CD4-positive, alpha-beta T cell (primary cell): ENCODE measurements at regions not wholly inside any gene's neighbourhood (a gene's known extent, or its start where the extent isn't known, plus 50 kb on each side); places are given as distances from the start of the nearest gene placed in this dataset.

Experiments used
- ATAC-seq: fragments of 200-7000 bp; cut with Tn5 transposase; one replicate; pipeline ENCODE4 v1.10.0; 2022; ENCODE audit warnings: mild to moderate bottlenecking; ENCODE audit not compliant: poor library complexity
- CTCF ChIA-PET: fragments of 350-600 bp; sonication (Branson Sonifier 250); formaldehyde crosslinking; loops from one replicate; lab custom pipeline; 2021; ENCODE audit warnings: antibody characterized with exemption, inconsistent platforms; lab: Charles Lee
- POLR2A ChIA-PET: fragments of 350-600 bp; sonication (Branson Sonifier 250); formaldehyde crosslinking; loops from one replicate; lab custom pipeline; 2021; ENCODE audit warnings: antibody characterized with exemption, inconsistent platforms; lab: Charles Lee
- DNase-seq, 14 experiments: peaks; one replicate each; pipeline ENCODE4 v3.0.0-alpha.2; 2013 to 2020; ENCODE audit warnings: mixed read lengths in 2 of 14
- H3K27ac ChIP-seq, 2 donors: one replicate each; pipeline versions ENCODE4 v1.5.1 to v1.7.0; 2013; ENCODE audit warnings: low read length in 2 of 2, low read depth in 1 of 2, mild to moderate bottlenecking in 1 of 2
- H3K27me3 ChIP-seq, 2 experiments: 1 replicate in 1 of 2; 2 replicates in 1 of 2; pipeline versions ENCODE4 v1.6.1 to v1.7.0; 2013; ENCODE audit warnings: low read length in 2 of 2, control low read depth in 1 of 2, mild to moderate bottlenecking in 1 of 2, moderate library complexity in 1 of 2; ENCODE audit not compliant: insufficient read depth in 2 of 2, control insufficient read depth in 1 of 2
- H3K36me3 ChIP-seq: one replicate; pipeline ENCODE4 v1.6.1; 2013; ENCODE audit warnings: low read length, control low read depth; ENCODE audit not compliant: insufficient read depth
- H3K4me1 ChIP-seq: one replicate; pipeline ENCODE4 v1.6.1; 2013; ENCODE audit warnings: low read length, control low read depth; ENCODE audit not compliant: insufficient read depth
- H3K4me3 ChIP-seq: one replicate; pipeline ENCODE4 v1.5.1; 2013; ENCODE audit warnings: mild to moderate bottlenecking, low read length, moderate library complexity
- H3K9me3 ChIP-seq, 2 experiments: 1 replicate in 1 of 2; 2 replicates in 1 of 2; pipeline versions ENCODE4 v1.6.1 to v1.7.0; 2013; ENCODE audit warnings: low read length in 2 of 2, mild to moderate bottlenecking in 2 of 2, control low read depth in 1 of 2, moderate library complexity in 1 of 2; ENCODE audit not compliant: control insufficient read depth in 1 of 2, insufficient read depth in 1 of 2
- H3K27ac Mint-ChIP-seq: one replicate; pipeline ENCODE4 v1.8.0; 2020; ENCODE audit warnings: mixed read lengths
- H3K27me3 Mint-ChIP-seq: one replicate; pipeline ENCODE4 v1.8.0; 2021; ENCODE audit warnings: mixed read lengths
- H3K36me3 Mint-ChIP-seq: one replicate; pipeline ENCODE4 v1.8.0; 2021; ENCODE audit warnings: low read depth, mixed read lengths
- H3K4me1 Mint-ChIP-seq: one replicate; pipeline ENCODE4 v1.8.0; 2021; ENCODE audit warnings: low read depth, mixed read lengths
- H3K4me3 Mint-ChIP-seq: one replicate; pipeline ENCODE4 v1.8.0; 2020; ENCODE audit warnings: mild to moderate bottlenecking, mixed read lengths
- H3K9me3 Mint-ChIP-seq: one replicate; pipeline ENCODE4 v1.8.0; 2020; ENCODE audit warnings: mixed read lengths
- intact Hi-C, 2 experiments: fragments of 100-400 bp; cut with DNase I in 1 of 2; cut with micrococcal nuclease in 1 of 2; formaldehyde crosslinking; loops; one replicate each; pipeline versions ENCODE4 v1.15.1 to v1.9.0; 2023 to 2025; cut with DNase I, micrococcal nuclease
- TF ChIP-seq, protein P1 (sequence below): fragments of 200-600 bp; IDR thresholded peaks from one replicate; pipeline ENCODE4 v1.8.0; 2022; ENCODE audit warnings: antibody characterized with exemption, mild to moderate bottlenecking

DNA sequence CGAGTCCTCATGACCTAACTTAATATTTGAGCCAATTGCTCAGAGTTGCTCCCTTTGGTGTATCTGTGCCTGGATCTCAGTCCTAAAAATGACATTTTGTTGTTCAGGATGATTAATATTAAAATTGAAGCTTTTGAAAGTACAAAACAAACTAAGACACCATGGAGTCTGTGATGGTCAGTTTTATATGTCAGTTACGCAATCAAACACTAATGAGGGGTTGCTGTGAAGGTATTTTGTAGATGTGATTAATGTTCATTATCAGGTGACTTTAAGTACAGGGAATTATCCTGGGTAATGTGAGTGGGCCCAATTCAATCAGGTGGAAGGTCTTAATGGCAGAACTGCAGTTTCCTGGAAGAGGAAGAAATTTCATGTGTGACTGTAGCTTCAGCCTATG lies 546.7 kb downstream of the REEP3 start:
- Mint-ChIP-seq H3K27me3 (no peaks in the 10 kb centered on the region), H3K4me3 (no peak overlapping the region), H3K4me1 (no peaks in the 10 kb centered on the region), H3K9me3 (no peaks in the 10 kb centered on the region), H3K36me3 (no peaks in the 10 kb centered on the region), H3K27ac (no peak overlapping the region)
- H3K4me3 ChIP-seq = no peak overlapping the region
- H3K27me3 ChIP-seq = no peaks in the 10 kb centered on the region
- DNase-seq = no peak
- no peak for ATAC-seq
- TF ChIP-seq, protein P1, sequence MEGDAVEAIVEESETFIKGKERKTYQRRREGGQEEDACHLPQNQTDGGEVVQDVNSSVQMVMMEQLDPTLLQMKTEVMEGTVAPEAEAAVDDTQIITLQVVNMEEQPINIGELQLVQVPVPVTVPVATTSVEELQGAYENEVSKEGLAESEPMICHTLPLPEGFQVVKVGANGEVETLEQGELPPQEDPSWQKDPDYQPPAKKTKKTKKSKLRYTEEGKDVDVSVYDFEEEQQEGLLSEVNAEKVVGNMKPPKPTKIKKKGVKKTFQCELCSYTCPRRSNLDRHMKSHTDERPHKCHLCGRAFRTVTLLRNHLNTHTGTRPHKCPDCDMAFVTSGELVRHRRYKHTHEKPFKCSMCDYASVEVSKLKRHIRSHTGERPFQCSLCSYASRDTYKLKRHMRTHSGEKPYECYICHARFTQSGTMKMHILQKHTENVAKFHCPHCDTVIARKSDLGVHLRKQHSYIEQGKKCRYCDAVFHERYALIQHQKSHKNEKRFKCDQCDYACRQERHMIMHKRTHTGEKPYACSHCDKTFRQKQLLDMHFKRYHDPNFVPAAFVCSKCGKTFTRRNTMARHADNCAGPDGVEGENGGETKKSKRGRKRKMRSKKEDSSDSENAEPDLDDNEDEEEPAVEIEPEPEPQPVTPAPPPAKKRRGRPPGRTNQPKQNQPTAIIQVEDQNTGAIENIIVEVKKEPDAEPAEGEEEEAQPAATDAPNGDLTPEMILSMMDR = no peak
- intact Hi-C loops = no loop called here
- CTCF ChIA-PET = no interaction called here
- no peaks in the 10 kb centered on the region for H3K9me3 ChIP-seq
- H3K27ac ChIP-seq = no peak overlapping the region
- no peaks in the 10 kb centered on the region for H3K36me3 ChIP-seq
- POLR2A ChIA-PET = no interaction called here
- H3K4me1 ChIP-seq = no peaks in the 10 kb centered on the region

DNA sequence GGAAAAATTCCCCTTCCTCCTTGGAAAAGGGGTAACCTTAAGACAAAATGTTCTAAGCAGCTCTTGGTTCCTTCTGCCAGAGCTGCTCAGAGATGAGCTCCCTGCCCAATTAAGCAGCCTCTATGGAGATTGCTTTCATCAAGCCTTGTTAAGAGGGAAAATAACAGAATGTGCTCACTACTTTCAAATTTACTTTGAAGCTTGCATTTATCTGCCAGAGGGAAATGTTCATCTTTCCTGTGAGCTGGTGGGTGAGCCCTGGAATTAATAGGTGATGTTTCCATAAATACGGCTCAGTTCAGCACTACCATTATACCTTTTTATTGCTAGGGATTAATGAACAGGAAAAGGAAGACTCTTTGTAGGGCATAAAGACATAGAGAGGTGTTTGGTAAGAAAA lies 549.0 kb downstream of the REEP3 start:
- H3K36me3 Mint-ChIP-seq = no peaks in the 10 kb centered on the region
- Histone ChIP-seq H3K36me3 (no peaks in the 10 kb centered on the region), H3K9me3 (no peaks in the 10 kb centered on the region), H3K27me3 (no peaks in the 10 kb centered on the region), H3K27ac (no peak overlapping the region), H3K4me1 (no peaks in the 10 kb centered on the region), H3K4me3 (no peak overlapping the region)
- H3K4me1 Mint-ChIP-seq = no peaks in the 10 kb centered on the region
- CTCF ChIA-PET = no interaction called here
- H3K9me3 Mint-ChIP-seq = no peaks in the 10 kb centered on the region
- intact Hi-C loops = no loop called here
- POLR2A ChIA-PET = no interaction called here
- TF ChIP-seq, protein P1 = no peak
- H3K27me3 Mint-ChIP-seq = peaks cover 9% of the 10 kb centered on the region
- H3K4me3 Mint-ChIP-seq = no peak overlapping the region
- DNase-seq (no peak), ATAC-seq (no peak)
- H3K27ac Mint-ChIP-seq = no peak overlapping the region

DNA sequence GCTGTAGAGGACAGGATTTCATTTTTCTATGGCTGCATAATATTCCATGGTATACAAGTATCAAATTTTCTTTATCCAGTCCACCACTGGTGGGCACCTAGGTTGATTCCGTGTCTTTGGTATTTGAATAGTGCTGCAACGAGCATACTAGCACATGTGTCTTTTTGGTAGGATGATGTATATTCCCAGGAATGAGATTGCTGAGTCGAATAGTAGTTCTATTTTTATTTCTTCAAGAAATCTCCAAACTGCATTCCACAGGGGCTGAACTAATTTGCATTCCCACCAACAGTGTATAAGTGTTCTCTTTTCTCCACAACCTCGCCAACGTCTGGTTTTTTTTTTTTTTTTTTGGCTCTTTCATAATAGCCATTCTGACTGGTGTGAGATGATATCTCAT lies 550.0 kb downstream of the REEP3 start:
- ChIA-PET CTCF (no interaction called here), POLR2A (no interaction called here)
- no peak overlapping the region for H3K27ac ChIP-seq
- no peak overlapping the region for H3K27ac Mint-ChIP-seq
- H3K27me3 Mint-ChIP-seq = peaks cover 9% of the 10 kb centered on the region
- no peaks in the 10 kb centered on the region for H3K9me3 ChIP-seq
- no peaks in the 10 kb centered on the region for H3K9me3 Mint-ChIP-seq
- no peaks in the 10 kb centered on the region for H3K27me3 ChIP-seq
- intact Hi-C loops = no loop called here
- no peaks in the 10 kb centered on the region for H3K4me1 ChIP-seq
- no peak for ATAC-seq
- no peak overlapping the region for H3K4me3 Mint-ChIP-seq
- H3K4me1 Mint-ChIP-seq = no peaks in the 10 kb centered on the region
- no peak overlapping the region for H3K4me3 ChIP-seq
- no peaks in the 10 kb centered on the region for H3K36me3 Mint-ChIP-seq
- DNase-seq = no peak
- no peaks in the 10 kb centered on the region for H3K36me3 ChIP-seq
- TF ChIP-seq, protein P1 = no peak
